ENCODE measurements at regions not wholly inside any gene's neighbourhood (a gene's known extent, or its start where the extent isn't known, plus 50 kb on each side); places are given as distances from the start of the nearest gene placed in this dataset.

DNA sequence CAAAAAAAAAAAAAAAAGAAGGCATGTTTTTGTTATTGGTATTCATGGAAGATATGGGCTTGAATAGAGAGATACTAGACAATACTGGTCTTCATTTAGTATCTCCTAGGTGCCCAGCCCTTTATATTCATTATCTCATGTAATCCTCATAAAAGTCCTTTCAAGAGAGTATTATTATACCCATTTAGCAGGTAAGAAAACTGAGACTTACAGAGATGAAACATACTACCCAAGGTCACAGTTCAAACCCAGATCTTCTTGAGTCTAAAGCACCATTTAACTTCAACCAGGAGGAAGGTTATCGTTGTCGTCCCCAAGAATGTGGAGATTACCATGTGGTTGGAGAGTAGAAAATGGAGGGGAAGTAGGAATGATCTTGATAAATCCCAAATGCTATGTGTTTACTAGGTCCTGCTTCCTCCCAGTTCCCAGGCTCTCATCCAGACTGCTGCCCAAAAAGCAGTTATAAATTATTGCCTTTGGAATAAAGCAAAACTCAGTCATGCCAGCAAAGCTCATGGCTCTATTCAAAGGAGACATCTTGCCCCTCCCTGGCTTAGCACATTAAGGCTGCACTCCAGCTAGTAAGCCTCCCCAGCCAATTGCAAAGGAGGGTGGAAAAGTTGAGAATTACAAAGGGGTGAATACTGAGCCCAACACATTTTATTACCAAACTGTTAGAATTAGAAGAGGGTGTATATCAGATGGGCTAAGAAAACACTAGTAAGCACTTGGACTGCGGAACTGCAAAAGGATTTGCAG is 163.9 kb downstream of the PIK3R1 start:
- no peak for DNase-seq (ENCODE audit: low spot score)

- no peak for DNase-seq (ENCODE audit: low spot score)
Observed at GRCh38 chr5:68380078-68380477, 164.5 kb downstream of the PIK3R1 start.

DNA sequence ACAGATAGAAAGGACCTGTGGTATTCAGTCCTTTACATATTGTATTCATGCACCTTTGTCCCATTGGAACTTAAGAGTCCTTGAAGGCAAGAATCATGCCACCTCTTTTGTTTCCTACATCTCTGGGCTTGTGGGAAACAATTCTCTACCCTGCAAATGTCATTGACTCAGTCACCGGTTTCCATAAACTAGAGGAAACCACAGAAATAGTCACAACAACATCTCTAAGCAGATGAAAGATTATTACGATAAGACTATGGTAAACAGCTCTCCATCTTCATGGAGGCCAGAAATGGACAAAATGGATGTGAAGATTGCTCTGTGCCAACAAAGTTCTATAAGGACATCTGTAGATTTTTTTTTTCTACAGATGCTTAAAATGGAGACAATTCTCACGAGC is 165.5 kb downstream of the PIK3R1 start:
- DNase-seq (ENCODE audit: low spot score) = peak; percentile 15

DNA sequence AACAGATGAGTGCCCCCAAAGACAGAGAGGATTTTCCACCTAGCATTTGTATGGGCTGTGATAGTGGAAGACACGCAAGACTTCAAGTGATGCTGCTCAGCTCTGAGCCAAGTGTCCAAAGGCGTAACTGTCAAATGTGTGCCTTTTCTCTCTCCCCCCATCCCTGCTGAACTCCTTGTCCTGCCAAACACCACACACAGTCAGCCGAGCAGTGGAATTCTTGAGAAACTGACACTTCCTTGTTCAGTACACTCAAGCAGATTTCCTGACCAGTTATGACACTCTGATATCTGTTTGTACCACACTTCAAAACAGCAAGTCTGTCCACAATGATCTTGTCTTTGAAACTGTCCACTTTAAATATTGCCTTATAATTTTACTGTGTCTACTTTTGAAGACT is 166.4 kb downstream of the PIK3R1 start:
- no peak for DNase-seq (ENCODE audit: low spot score)

GRCh38 chr5:68382640-68383039 is 167.1 kb downstream of the PIK3R1 start:
- DNase-seq (ENCODE audit: low spot score) = no peak

DNA sequence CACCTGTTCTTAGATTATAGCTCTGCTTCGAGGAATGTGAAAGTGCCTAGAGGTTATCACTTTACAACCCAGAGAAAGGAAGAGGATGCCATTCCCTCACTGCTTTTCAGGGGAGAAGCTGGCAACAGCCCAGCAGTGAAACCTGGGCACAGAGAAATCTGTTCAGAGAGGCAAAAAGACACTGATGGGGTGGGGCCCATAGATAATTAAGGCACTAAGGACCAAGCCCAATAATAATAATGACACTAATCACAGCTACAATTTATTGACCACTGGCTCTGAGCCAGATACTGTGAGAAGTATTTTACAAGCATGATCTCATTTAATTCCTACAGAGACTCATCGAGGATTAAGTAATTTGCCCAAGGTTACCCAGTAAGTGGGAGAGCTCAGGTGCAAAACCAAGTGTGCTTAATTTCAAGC is 168.3 kb downstream of the PIK3R1 start:
- DNase-seq (ENCODE audit: low spot score) = no peak

GRCh38 chr5:68384936-68385594 is 169.5 kb downstream of the PIK3R1 start:
- no peak for DNase-seq (ENCODE audit: low spot score)

GRCh38 chr5:68385936-68386335 is 170.4 kb downstream of the PIK3R1 start:
- no peak for DNase-seq (ENCODE audit: low spot score)

DNA sequence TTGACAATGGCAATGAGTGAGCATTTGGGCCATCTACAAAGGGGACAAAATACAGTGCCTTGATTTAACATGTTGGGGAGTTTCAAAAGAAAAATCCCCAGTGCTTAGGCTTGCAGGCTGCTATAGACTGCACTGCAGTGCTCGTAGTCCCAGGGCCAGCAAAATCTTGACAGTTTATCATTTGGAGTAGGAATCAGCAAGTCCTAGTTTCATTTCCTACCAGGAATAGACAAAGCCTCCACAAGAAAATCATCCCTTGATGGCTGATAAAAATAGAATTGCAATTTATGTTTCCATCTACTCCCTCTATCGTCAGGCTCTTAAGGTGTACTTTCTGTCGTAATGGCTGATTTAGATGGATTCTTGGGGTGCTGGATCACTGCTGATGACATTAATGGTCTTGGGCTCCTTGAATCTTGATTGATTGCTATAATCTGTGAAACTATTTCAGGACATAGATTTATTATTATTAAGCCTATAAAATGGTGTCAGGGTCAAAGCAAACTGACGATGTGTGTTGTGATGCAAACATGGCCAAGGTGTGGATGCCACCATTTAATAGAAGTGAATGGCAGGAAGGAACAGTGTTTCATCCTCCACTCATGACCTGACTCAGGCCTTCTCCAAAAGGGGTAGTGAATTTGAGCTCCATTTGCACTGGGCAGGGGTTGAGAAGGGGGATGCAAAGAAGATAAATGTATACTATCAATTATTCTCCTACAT is 171.7 kb downstream of the PIK3R1 start:
- no peak for DNase-seq (ENCODE audit: low spot score)

GRCh38 chr5:68389618-68390017 is 174.1 kb downstream of the PIK3R1 start:
- no peak for DNase-seq (ENCODE audit: low spot score)

- DNase-seq (ENCODE audit: low spot score) = no peak
Observed at GRCh38 chr5:68392617-68393016, 177.1 kb downstream of the PIK3R1 start.

DNA sequence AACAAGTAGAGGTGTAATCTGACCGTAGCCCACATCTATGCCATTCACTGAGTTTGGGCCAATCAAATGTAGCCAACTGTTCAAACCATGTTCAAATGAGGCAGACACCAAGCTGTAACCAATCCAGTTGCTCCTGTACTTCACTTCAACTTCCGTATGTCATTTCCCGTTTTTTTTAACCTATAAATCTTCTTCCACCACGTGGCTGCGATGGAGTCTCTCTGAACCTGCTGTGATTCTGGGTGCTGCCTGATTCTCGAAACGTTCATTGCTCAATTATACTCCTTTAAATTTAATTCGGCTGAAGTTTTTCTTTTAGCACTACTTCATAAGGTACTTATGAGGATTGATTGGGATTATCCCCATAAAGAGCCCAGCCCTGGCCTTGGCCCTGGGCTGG is 179.7 kb downstream of the PIK3R1 start:
- DNase-seq (ENCODE audit: low spot score) = no peak

DNA sequence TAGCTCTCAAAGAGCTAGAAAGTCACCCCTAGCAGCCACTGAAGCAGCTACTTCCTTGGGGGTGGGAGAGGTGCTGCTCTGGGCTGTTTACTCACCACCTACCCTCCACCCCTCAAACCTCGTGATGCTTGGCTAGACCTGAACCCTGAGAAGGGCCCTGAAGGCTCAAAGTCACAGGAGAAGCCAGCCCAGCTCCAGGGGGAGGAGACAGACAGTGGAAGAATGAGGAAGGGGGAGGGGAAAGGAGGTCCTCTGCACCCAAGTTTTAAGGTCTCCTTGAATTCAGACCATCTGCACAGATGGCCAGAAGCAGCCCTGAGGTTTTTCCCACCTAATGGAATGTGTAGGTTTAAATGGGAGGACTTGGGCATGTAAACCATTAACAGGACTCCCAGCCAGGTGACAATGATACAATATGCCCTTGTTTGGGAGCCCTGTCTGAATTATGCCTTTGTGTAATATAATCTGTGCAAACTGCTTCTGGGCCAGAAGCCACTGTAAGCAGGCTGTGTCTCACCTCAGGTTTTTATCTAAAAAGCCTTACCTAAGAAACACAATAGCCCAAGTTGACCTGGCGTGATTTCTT is 180.5 kb downstream of the PIK3R1 start:
- no peak for DNase-seq (ENCODE audit: low spot score)

GRCh38 chr5:68396722-68397121 is 181.2 kb downstream of the PIK3R1 start:
- DNase-seq (ENCODE audit: low spot score) = no peak

DNA sequence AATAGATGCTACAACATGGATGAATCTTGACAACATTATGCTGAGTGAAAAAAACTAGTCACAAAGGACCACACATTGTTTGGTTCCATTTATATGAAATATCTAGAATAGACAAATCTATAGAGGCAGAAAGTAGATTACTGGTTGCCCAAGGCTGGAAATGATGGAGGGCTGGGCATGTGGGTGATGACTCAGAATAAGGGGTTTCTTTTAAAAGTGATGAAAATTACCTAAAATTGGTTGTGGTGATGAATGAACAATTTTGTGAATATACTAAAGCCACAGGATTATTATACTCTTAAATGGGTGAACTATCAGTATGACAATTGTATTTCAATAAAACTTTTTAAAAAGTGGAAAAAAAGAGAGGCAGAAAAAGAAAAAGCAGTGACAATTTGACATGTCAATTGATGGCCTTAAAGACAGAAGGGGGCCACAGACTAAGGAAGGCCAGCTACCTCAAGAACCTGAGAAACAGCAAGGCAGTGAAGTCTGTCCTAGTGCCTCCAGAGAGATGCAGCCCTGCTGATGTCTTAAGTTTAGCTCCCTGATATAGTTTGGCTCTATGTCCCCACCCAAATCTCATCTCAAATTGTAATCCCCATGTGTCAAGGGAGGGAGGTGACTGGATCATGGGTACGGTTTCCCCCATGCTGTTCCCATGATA is 182.7 kb downstream of the PIK3R1 start:
- no peak for DNase-seq (ENCODE audit: low spot score)

DNA sequence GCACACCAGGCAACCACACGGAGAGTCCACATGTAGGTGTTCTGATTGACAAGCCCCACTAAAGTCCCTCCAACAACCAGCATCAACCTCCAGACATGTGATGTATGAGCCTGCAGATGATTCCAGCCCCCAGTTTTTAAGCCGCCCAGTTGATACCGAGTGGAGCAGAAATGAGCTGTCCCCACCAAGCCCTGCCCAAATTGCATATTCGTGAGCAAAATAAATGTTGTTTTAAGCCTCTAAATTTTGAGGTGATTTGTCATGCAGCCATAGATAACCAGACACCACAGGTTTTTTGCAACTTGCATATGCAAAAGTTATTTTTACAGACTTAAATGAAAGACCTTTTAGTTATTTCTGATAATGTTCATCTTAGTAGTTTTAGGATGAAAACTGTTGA is 187.7 kb downstream of the PIK3R1 start:
- DNase-seq (ENCODE audit: low spot score) = no peak

GRCh38 chr5:68404246-68404645 is 188.7 kb downstream of the PIK3R1 start:
- DNase-seq (ENCODE audit: low spot score) = no peak

DNA sequence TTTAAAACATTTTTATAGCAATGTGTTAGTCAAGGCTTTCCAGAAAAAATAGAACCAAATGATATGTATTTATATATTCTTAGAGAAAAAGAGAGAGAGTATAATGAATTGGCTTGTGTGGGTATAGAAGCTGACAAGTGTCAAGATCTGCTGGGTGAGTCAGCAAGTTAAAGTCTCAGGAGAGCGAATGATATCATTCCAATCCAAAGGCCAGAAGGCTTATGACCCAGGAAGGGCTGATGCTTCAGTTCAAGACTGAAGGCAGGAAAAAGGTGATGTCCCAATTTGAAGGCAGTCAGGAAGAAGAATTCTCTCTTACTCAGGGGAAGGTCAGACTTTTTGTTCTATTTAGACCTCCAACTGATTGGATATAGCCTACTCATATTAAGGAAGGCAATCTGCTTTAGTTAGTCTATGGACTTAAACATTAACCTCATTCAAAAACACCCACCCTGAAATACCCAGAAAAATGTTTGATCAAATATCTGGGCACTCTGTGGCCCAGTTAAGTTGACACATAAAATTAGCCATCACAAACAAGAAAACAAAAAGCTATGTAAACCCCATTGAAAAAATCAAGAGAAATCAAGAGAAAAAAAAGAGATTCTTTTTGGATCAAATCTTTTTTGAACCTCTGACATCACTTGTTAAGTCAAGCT is 189.6 kb downstream of the PIK3R1 start:
- no peak for DNase-seq (ENCODE audit: low spot score)

DNA sequence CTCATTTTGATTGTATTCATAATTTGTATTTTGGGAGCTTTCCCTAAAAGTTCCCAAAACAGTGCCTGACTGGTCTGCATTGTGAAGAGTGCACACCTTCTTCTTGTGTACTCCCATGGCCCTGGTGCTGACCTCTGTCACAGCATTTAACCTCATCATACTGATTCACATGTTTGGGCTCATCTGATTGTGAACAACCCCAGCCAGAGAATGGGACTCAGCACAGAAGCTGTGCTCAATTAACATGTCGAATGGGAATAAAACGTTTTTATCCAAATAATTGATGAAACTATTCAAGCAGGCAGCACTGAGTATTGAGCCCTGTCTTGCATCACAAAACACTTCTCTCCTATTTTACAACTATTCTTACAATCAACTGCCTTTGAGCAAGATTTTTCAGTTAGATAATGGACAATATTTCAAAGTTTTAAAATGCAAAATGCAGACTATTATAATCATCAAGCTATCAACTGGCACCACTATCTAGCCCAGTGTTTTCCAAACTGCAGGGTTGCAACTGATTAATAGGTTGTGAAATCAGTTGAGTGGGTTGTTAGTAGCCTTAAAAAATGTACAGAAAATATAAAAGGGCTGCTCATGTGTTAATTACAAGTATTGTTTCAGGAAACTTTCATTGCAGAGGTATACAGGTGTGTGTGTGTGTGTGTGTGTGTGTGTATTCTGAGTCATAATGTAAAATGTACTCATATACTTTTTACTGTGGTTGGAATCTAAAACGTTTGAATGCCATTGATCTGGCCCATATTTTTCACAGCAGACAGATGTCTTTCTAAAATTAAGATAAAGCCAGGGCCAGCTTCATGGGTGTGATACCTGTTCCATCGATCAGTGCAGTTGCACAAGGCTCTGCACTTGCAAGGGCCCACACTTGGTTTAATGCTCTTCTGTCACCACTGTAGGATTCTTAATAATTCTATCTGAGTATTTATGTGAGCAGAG is 190.5 kb downstream of the PIK3R1 start:
- peak; percentile 20 for DNase-seq (ENCODE audit: low spot score)

DNA sequence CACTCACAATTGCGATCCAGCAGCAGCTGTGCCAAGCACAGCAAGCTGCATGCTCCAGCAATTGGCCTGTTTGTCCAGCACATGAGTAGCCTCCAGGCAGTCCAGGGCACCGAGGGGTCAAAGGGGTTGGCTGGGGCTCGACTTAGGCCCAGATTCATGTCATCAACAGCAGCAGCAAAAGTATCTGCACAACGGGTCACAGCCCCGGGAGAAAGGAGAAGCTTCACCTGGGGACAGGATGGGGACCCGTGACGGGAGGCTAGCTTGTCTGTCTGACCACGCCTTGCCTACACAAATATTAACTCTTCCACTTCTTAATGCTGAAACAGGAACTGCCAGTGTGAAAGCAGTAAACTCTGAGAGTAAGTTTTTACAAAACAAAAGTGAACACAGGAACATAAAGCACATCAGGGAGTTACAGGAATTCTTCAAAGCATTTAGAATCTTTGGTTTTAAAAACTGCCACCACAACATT is 191.2 kb downstream of the PIK3R1 start:
- no peak for DNase-seq (ENCODE audit: low spot score)

Data from activated CD4-positive, alpha-beta T cell treated with anti-CD3 and anti-CD28 coated beads, Interleukin-2, Interleukin-4, amounts not matched to agents 100 ng/mL and 50 ng/mL, durations not matched to agents 16 hours and 8 hours (primary cell).